MCF 10A (cell line): ENCODE measurements at regions not wholly inside any gene's neighbourhood (a gene's known extent, or its start where the extent isn't known, plus 50 kb on each side); places are given as distances from the start of the nearest gene placed in this dataset.

Experiments
- BruUV-seq: library from RNA; stranded (reverse); fragments of 400-500 nt; replicated peaks from 2 replicates; lab custom pipeline; 2021; lab: Mats Ljungman, UMichigan
- CTCF ChIA-PET: fragments of 300-600 bp; sonication (Branson Sonifier 250); formaldehyde crosslinking; extraction: SDS; loops from one replicate; lab custom pipeline; 2021; ENCODE audit warnings: antibody characterized with exemption, inconsistent platforms; lab: Yijun Ruan, JAX
- POLR2A ChIA-PET: fragments of 300-600, 350-650 bp; sonication (Branson Sonifier 250); formaldehyde crosslinking; extraction: SDS; loops from one replicate; lab custom pipeline; 2020; ENCODE audit warnings: antibody characterized with exemption, inconsistent platforms; lab: Yijun Ruan, JAX
- DNase-seq: peaks from one replicate; pipeline ENCODE4 v3.0.0-alpha.2; 2018; ENCODE audit not compliant: unreplicated experiment
- H3K27ac Mint-ChIP-seq: one replicate; pipeline ENCODE4 v1.8.0; 2022; ENCODE audit warnings: mild to moderate bottlenecking, low read depth, mixed read lengths; ENCODE audit not compliant: unreplicated experiment
- H3K27me3 Mint-ChIP-seq: one replicate; pipeline ENCODE4 v1.8.0; 2022; ENCODE audit warnings: mixed read lengths; ENCODE audit not compliant: insufficient read depth, unreplicated experiment
- H3K36me3 Mint-ChIP-seq: one replicate; pipeline ENCODE4 v1.8.0; 2022; ENCODE audit warnings: mild to moderate bottlenecking, moderate library complexity, mixed read lengths; ENCODE audit not compliant: insufficient read depth, unreplicated experiment
- H3K4me1 Mint-ChIP-seq: one replicate; pipeline ENCODE4 v1.8.0; 2022; ENCODE audit warnings: mixed read lengths; ENCODE audit not compliant: insufficient read depth, unreplicated experiment
- H3K4me3 Mint-ChIP-seq: one replicate; pipeline ENCODE4 v1.8.0; 2022; ENCODE audit warnings: mild to moderate bottlenecking, moderate library complexity, mixed read lengths; ENCODE audit not compliant: unreplicated experiment
- H3K9me3 Mint-ChIP-seq: one replicate; pipeline ENCODE4 v1.8.0; 2022; ENCODE audit warnings: mixed read lengths; ENCODE audit not compliant: unreplicated experiment
- intact Hi-C: fragments of 100-400 bp; cut with micrococcal nuclease; formaldehyde crosslinking; loops from 2 replicates; pipeline ENCODE4 v1.14.1; 2022
- TF ChIP-seq, protein P1 (sequence below): fragments of 200-600 bp; IDR thresholded peaks from one replicate; pipeline ENCODE4 v1.8.0; 2022; ENCODE audit warnings: antibody characterized with exemption, mild to moderate bottlenecking; ENCODE audit not compliant: unreplicated experiment

DNA sequence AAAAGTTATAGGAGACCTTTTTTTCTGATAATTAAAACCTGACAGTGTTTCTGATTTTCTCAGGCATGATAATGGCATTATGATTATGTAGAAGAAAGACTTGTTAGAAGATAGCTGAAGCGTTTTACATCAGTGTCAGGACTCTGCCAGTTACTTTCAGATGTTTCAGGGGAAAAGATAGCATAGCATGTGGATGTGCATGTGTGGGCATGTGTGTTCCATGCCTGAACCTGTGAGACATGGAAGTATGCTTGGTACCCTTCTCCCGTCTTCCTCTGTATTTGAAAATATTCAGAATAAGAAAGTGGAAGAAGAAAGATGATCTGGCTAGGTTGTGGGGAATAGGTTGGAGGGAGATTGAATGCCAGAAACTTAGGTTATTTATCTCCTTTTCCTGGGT is 113.1 kb upstream of the PCAT7 start:
- no TSS peak for BruUV-seq
- Mint-ChIP-seq H3K27ac (no peak overlapping the region), H3K9me3 (no peaks in the 10 kb centered on the region), H3K4me1 (no peaks in the 10 kb centered on the region), H3K4me3 (no peak overlapping the region), H3K36me3 (peaks cover 38% of the 10 kb centered on the region), H3K27me3 (no peaks in the 10 kb centered on the region)
- ChIA-PET POLR2A (no interaction called here), CTCF (no interaction called here)
- intact Hi-C loops: no loop called here
- no peak for DNase-seq
- TF ChIP-seq, protein P1, sequence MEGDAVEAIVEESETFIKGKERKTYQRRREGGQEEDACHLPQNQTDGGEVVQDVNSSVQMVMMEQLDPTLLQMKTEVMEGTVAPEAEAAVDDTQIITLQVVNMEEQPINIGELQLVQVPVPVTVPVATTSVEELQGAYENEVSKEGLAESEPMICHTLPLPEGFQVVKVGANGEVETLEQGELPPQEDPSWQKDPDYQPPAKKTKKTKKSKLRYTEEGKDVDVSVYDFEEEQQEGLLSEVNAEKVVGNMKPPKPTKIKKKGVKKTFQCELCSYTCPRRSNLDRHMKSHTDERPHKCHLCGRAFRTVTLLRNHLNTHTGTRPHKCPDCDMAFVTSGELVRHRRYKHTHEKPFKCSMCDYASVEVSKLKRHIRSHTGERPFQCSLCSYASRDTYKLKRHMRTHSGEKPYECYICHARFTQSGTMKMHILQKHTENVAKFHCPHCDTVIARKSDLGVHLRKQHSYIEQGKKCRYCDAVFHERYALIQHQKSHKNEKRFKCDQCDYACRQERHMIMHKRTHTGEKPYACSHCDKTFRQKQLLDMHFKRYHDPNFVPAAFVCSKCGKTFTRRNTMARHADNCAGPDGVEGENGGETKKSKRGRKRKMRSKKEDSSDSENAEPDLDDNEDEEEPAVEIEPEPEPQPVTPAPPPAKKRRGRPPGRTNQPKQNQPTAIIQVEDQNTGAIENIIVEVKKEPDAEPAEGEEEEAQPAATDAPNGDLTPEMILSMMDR: no peak

DNA sequence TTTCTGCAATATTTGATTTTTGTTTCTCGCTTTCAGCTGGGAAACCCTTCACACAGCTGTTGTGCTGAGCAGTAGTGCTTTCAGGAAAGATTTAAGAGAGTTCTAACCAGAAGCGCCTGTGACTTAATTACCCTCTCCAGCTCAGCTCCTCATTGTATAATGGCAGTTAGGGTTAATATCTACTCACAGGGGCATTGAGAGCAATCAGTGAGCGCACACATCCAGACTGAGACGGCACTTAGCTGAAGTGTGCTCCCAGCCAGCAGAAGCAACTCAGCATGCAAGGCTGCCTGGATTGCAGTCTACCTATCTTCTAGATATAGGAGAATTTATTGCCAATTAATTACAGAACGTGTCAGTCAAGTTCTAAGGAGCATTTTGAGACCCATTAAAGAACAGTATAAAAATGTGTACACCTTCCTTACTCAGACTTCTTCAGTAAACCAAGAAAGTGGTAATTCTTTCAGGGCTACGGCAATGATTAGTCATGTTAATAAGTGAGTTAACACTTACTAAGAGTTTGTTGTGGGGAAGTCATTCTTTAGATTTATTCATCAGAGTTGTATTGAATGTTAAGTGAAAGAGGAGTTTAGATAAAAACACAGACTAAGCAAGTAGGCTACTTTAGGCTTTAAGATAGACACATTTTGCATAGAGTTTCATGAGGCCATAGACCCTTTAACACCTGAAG is 111.7 kb upstream of the PCAT7 start:
- ChIA-PET CTCF (interaction anchor here (0.7 kb wide), 1 partner anchor 345 kb away, joined by 5 read pairs; no protein-coding TSS in a partner anchor), POLR2A (no interaction called here)
- no peak for DNase-seq
- no peaks in the 10 kb centered on the region for H3K9me3 Mint-ChIP-seq
- H3K4me1 Mint-ChIP-seq: no peaks in the 10 kb centered on the region
- intact Hi-C loops: no loop called here
- TF ChIP-seq, protein P1: no peak
- H3K27ac Mint-ChIP-seq: no peak overlapping the region
- H3K36me3 Mint-ChIP-seq: peaks cover 43% of the 10 kb centered on the region
- no peak overlapping the region for H3K4me3 Mint-ChIP-seq
- H3K27me3 Mint-ChIP-seq: no peaks in the 10 kb centered on the region
- no TSS peak for BruUV-seq

DNA sequence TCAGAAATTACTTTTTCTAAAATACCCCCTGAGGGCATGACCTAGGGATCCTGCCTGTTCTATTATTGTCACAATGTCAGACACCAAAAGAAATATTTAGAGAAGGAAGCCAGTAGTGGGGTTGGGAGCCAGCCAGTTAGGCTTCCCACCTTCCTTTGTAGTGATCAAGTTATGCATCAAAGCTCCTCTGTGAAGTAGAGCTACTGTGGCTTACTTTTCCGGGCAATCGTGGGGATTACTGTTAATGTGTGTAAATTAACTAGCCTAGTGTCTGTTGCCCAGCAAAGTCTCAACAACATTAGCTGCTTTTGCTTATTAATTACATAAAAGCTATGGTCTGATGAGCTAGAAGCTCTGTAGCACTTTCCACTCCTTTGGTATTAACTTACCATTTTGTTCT is 109.0 kb upstream of the PCAT7 start:
- POLR2A ChIA-PET: no interaction called here
- no peak for DNase-seq
- no TSS peak for BruUV-seq

DNA sequence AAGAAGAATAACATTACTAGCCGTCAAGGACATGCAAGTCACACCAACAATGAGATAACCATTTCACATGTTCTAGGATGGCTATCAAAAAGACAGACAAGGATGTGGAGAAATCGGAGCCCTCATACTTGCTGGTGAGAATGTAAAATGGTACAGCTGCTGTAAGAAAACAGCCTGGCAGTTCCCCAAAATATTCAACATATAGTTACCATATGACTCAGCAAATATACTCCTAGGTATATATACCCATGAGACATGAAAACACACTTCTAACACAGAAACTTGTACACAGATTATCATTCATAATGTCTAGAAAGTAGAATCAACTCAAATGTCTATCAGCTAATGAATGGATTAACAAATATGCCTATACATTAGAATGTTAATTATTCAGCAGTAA is 105.4 kb upstream of the PCAT7 start:
- ChIA-PET CTCF (no interaction called here), POLR2A (no interaction called here)
- TF ChIP-seq, protein P1: no peak
- H3K27ac Mint-ChIP-seq: no peak overlapping the region
- DNase-seq: no peak
- no peak overlapping the region for H3K4me3 Mint-ChIP-seq
- H3K36me3 Mint-ChIP-seq: peaks cover 65% of the 10 kb centered on the region
- no peaks in the 10 kb centered on the region for H3K9me3 Mint-ChIP-seq
- intact Hi-C loops: no loop called here
- H3K4me1 Mint-ChIP-seq: no peaks in the 10 kb centered on the region
- BruUV-seq: no TSS peak
- H3K27me3 Mint-ChIP-seq: no peaks in the 10 kb centered on the region

More for the DNA sequence above, 109.0 kb upstream of the PCAT7 start:
- no peaks in the 10 kb centered on the region for H3K4me1 Mint-ChIP-seq
- H3K36me3 Mint-ChIP-seq: peaks cover 50% of the 10 kb centered on the region
- H3K27ac Mint-ChIP-seq: peak overlapping the region; percentile 42
- intact Hi-C loops: no loop called here
- CTCF ChIA-PET: no interaction called here
- no peaks in the 10 kb centered on the region for H3K27me3 Mint-ChIP-seq
- H3K4me3 Mint-ChIP-seq: no peak overlapping the region
- TF ChIP-seq, protein P1: no peak
- no peaks in the 10 kb centered on the region for H3K9me3 Mint-ChIP-seq
